ENCODE measurements at regions not wholly inside any gene's neighbourhood (a gene's known extent, or its start where the extent isn't known, plus 50 kb on each side); places are given as distances from the start of the nearest gene placed in this dataset.
A peak's percentile ranks its signal among the peaks of the same experiment; 100 is the strongest.

DNA sequence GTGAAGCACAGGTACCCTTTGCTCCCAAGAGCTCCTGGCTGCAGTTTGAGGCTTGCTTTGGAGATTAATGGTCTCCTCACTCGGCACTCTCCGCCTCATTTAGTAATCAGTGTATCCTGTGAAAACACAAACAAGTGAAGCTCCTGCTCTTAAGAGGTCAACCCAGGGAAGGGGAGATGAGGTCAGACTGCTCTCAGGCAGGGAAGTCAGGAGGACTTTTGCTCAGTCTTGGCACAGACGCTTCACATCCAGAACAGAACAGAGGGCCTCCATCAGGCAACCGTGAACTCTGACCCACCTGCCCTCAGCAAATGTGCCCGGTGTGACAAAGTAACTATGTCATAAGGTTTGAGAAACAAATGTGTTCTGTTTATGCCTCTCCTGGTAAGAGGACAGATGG, 428.8 kb upstream of the JARID2 start:
- Mint-ChIP-seq H3K27me3 (peaks cover 17% of the 10 kb centered on the region), H3K36me3 (ENCODE audit: insufficient read depth) (no peaks in the 10 kb centered on the region), H3K4me1 (ENCODE audit: low read depth) (peaks cover 39% of the 10 kb centered on the region), H3K27ac (peak overlapping the region; percentile 54), H3K9me3 (ENCODE audit: low read depth) (no peaks in the 10 kb centered on the region), H3K4me3 (ENCODE audit: low read depth) (no peak overlapping the region)
- TF ChIP-seq, protein P1, sequence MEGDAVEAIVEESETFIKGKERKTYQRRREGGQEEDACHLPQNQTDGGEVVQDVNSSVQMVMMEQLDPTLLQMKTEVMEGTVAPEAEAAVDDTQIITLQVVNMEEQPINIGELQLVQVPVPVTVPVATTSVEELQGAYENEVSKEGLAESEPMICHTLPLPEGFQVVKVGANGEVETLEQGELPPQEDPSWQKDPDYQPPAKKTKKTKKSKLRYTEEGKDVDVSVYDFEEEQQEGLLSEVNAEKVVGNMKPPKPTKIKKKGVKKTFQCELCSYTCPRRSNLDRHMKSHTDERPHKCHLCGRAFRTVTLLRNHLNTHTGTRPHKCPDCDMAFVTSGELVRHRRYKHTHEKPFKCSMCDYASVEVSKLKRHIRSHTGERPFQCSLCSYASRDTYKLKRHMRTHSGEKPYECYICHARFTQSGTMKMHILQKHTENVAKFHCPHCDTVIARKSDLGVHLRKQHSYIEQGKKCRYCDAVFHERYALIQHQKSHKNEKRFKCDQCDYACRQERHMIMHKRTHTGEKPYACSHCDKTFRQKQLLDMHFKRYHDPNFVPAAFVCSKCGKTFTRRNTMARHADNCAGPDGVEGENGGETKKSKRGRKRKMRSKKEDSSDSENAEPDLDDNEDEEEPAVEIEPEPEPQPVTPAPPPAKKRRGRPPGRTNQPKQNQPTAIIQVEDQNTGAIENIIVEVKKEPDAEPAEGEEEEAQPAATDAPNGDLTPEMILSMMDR (IDR thresholded peaks at IDR 0.05; ENCODE audit: unreplicated experiment) = no peak
- DNase-seq (ENCODE audit: low spot score, unreplicated experiment) = no peak

DNA sequence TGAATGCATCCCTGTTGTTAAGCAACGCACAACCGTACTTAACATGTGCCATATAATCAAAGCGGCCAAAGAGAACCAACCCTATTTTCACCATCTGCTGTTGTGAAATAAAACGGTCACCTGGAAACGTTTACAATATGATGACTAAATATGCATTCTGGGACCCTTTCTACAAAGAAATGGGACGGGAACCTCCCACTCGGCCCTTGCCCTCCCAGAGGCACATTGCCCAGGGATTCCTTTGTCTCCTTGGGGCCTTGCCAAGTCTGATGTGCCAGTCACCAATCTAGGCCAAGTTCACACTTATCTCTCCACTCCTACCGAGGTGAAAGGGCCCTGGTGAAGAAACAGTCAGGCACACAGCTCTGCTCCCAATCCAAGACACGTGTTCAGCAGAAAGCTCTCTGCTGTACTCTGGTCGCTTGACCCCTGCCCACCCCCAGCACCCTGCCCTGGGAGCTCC, 427.4 kb upstream of the JARID2 start:
- Mint-ChIP-seq H3K9me3 (ENCODE audit: low read depth) (no peaks in the 10 kb centered on the region), H3K27me3 (peaks cover 16% of the 10 kb centered on the region), H3K27ac (no peak overlapping the region), H3K4me3 (ENCODE audit: low read depth) (no peak overlapping the region), H3K36me3 (ENCODE audit: insufficient read depth) (no peaks in the 10 kb centered on the region), H3K4me1 (ENCODE audit: low read depth) (peaks cover 39% of the 10 kb centered on the region)
- TF ChIP-seq, protein P1 (IDR thresholded peaks at IDR 0.05; ENCODE audit: unreplicated experiment) = no peak
- no peak for DNase-seq (ENCODE audit: low spot score, unreplicated experiment)

DNA sequence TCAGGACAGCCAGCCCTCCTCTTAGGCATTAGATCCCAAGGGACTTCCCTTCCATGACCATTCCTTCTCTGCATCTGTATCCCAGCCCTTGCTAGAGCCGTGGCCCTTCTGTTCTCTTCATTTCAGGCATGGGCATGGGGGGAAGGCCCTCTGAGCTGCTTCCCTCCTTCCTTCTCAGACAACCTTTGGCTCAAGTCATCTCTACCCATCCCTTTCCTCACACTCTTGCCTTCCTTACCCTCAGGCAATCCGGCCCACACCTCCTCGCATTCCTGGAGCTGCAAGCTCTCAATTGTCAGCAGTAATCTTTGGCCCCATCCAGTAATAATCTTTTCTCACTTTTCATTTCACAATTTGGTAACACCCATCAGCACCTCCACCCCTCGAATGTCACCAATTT, 426.9 kb upstream of the JARID2 start:
- Mint-ChIP-seq H3K9me3 (ENCODE audit: low read depth) (no peaks in the 10 kb centered on the region), H3K36me3 (ENCODE audit: insufficient read depth) (no peaks in the 10 kb centered on the region), H3K27ac (peak overlapping the region; percentile 26), H3K4me1 (ENCODE audit: low read depth) (peaks cover 39% of the 10 kb centered on the region), H3K27me3 (peaks cover 11% of the 10 kb centered on the region), H3K4me3 (ENCODE audit: low read depth) (no peak overlapping the region)
- DNase-seq (ENCODE audit: low spot score, unreplicated experiment) = no peak
- TF ChIP-seq, protein P1 (IDR thresholded peaks at IDR 0.05; ENCODE audit: unreplicated experiment) = no peak

DNA sequence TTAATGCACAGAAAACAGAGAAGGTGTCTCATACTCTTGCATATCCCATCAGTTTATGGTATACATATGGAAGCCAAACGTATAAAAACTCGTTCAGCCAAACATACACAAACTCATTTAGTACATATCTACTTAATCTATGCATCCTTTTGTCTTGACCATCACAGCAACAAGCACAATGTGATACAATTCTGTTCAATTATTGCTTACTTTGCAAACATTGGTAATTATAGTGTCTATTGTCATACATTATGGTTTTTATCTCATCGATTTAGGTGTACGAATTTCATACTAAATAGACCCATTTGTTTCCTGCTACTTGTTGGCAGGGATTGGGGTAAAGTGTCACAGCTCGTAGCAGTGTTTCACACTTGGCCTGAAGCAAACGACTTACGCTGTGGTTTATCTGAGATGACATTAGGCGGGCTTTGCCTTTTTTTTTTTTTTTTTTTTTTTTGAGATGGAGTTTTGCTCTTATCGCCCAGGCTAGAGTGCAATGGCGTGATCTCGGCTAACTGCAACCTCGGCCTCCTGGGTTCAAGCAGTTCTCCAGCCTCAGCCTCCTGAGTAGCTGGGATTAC, 425.9 kb upstream of the JARID2 start:
- no peaks in the 10 kb centered on the region for H3K36me3 Mint-ChIP-seq (ENCODE audit: insufficient read depth)
- DNase-seq (ENCODE audit: low spot score, unreplicated experiment) = no peak
- no peak overlapping the region for H3K27ac Mint-ChIP-seq
- H3K9me3 Mint-ChIP-seq (ENCODE audit: low read depth) = no peaks in the 10 kb centered on the region
- H3K27me3 Mint-ChIP-seq = peaks cover 11% of the 10 kb centered on the region
- TF ChIP-seq, protein P1 (IDR thresholded peaks at IDR 0.05; ENCODE audit: unreplicated experiment) = no peak
- H3K4me1 Mint-ChIP-seq (ENCODE audit: low read depth) = peaks cover 46% of the 10 kb centered on the region
- no peak overlapping the region for H3K4me3 Mint-ChIP-seq (ENCODE audit: low read depth)

DNA sequence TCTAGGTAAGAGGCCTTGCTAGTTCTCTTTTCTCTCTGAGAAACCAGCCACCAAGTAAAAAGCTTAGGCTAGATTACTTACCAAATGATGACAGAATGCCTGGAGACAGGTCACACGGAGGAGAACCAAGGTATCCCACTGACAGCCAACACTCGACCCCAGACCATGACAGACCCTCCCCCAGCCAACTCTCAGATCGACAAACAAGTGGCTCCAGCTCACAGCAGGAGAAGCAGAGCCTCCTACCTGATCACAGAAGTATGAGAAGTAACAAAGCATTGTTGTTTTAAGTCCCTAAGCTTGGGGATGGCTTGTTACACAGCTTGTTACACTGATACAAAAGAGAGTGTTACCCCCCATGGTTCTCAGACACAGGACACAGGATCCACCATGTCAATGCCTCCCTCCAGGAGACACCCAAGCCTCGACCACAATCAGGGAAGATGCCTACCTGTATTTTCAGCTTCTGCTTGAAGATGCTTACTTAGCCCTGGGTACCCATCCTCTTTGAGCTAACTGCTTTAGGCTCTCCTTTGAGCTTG, 423.8 kb upstream of the JARID2 start:
- no peaks in the 10 kb centered on the region for H3K9me3 Mint-ChIP-seq (ENCODE audit: low read depth)
- no peak for DNase-seq (ENCODE audit: low spot score, unreplicated experiment)
- H3K27me3 Mint-ChIP-seq = peaks cover 13% of the 10 kb centered on the region
- H3K36me3 Mint-ChIP-seq (ENCODE audit: insufficient read depth) = no peaks in the 10 kb centered on the region
- no peak overlapping the region for H3K4me3 Mint-ChIP-seq (ENCODE audit: low read depth)
- TF ChIP-seq, protein P1 (IDR thresholded peaks at IDR 0.05; ENCODE audit: unreplicated experiment) = no peak
- H3K27ac Mint-ChIP-seq = no peak overlapping the region
- H3K4me1 Mint-ChIP-seq (ENCODE audit: low read depth) = peaks cover 29% of the 10 kb centered on the region

All from progenitor cell of endocrine pancreas (in vitro differentiated cells).